GM12874 (cell line): ENCODE measurements at regions not wholly inside any gene's neighbourhood (a gene's known extent, or its start where the extent isn't known, plus 50 kb on each side); places are given as distances from the start of the nearest gene placed in this dataset.

Experiments
- TF ChIP-seq, protein P1 (sequence below): IDR thresholded peaks from 2 replicates; pipeline ENCODE4 v1.5.1; 2011; ENCODE audit warnings: low read depth, mild to moderate bottlenecking, control low read depth, low read length, moderate library complexity; ENCODE audit not compliant: insufficient read depth

DNA sequence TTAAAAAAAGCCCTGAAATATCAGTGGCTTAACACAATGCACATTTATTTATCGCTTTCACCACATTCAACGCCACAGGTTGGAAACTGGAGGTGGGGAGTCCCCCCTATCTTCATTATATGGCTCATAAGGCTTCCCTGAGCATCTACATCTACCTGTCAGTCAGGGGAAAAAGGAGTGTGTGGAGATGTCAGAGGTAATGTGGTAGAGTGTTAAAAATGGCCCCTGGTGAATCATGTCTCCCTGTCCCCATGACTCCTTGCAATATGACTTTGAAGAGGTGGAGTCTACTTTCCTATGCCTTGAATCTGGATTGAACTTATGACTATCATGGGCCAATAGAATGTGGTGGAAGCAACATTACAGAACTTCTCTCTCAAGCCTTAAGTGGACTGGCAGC, 65.5 kb upstream of the BTBD3 start:
- TF ChIP-seq, protein P1, sequence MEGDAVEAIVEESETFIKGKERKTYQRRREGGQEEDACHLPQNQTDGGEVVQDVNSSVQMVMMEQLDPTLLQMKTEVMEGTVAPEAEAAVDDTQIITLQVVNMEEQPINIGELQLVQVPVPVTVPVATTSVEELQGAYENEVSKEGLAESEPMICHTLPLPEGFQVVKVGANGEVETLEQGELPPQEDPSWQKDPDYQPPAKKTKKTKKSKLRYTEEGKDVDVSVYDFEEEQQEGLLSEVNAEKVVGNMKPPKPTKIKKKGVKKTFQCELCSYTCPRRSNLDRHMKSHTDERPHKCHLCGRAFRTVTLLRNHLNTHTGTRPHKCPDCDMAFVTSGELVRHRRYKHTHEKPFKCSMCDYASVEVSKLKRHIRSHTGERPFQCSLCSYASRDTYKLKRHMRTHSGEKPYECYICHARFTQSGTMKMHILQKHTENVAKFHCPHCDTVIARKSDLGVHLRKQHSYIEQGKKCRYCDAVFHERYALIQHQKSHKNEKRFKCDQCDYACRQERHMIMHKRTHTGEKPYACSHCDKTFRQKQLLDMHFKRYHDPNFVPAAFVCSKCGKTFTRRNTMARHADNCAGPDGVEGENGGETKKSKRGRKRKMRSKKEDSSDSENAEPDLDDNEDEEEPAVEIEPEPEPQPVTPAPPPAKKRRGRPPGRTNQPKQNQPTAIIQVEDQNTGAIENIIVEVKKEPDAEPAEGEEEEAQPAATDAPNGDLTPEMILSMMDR = no peak

DNA sequence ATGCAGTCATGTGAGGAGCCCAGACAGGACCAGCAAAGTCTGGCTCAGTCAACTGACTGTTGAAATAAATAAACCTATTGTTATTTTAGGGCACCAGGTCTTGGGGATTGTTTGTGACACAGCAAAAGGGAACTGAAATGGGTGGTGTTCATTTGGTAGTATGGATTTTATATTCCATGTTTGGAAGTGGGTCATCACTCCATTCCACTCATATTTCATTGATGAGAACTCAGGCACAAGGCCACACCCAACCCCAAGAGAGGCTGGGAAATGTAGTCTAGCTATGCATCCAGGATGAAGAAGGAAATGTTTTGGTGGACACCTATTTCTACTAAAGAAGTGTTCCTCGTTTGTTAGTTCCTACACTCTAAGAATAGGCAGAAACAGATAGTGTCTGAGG, 64.9 kb upstream of the BTBD3 start:
- TF ChIP-seq, protein P1 = no peak

DNA sequence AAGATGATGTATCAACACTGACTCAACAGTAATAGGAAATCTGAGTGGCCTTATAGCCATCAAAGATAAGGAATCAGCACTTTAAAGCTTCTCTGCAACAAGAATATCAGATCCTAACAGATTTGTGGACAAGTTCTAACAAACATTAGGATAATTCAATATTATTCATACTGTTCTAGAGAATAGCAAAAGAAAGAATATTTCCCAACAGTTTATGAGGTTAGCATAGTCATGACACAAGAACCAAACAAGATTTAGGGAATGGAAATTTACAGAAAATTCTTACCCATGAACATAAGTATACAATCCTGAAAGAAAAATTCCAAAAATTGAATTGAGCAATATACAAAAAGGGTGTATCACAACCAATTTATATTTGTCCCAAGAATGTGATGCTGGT, 64.3 kb upstream of the BTBD3 start:
- TF ChIP-seq, protein P1 = no peak

GRCh38 chr20:11861479-11861878, 56.2 kb upstream of the BTBD3 start:
- TF ChIP-seq, protein P1 = no peak

DNA sequence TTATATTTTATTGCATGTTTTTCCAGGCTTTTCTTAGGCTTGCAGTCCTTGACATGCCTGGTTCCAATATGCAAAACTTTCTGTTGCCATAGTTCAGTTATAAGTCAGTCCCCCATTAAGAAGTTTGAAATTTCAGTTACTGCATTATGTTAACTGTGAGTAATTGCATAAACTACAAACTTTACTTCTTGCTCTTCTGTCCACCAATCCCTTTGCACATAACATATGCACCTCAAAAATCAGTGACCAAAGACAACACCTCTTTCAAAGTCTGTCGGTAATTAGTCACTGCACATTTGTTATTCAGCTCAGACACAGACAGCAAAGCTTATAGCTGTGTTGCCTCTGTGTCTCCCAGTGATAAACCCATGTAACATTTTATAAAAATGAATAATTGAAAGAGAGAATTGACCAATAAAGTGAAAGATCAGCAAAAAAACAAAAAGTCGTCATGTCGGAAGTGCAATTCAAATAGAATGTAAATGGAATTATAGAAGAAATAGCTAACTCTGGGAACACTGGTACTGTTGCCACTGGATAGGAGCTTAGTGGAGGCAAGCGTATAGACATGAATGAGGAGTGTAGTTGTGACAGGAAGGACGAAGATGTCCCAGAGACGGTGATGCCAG, 50.3 kb upstream of the BTBD3 start:
- TF ChIP-seq, protein P1 = no peak
